SK-N-SH (cell line): ENCODE measurements at regions not wholly inside any gene's neighbourhood (a gene's known extent, or its start where the extent isn't known, plus 50 kb on each side); places are given as distances from the start of the nearest gene placed in this dataset.

Experiments
- CTCF ChIA-PET: fragments of 300-600, 350-600 bp; formaldehyde crosslinking; extraction: SDS; loops from one replicate; lab custom pipeline; 2021; lab: Yijun Ruan, JAX
- POLR2A ChIA-PET: fragments of 350-600 bp; sonication (Branson Sonifier 250); formaldehyde crosslinking; extraction: SDS; loops from one replicate; lab custom pipeline; 2020; ENCODE audit warnings: antibody characterized with exemption, inconsistent platforms; lab: Yijun Ruan, JAX
- DNase-seq: peaks from one replicate; pipeline ENCODE4 v3.0.0; 2012
- H2AFZ ChIP-seq: fragments of 200-600 bp; sonication (generic); 2 replicates; pipeline ENCODE4 v1.8.1; 2016; ENCODE audit warnings: antibody characterized with exemption, mild to moderate bottlenecking, low read depth
- H3F3A ChIP-seq: fragments of 200-600 bp; sonication (generic); replicated peaks from 2 replicates; pipeline ENCODE3; 2016; ENCODE audit warnings: antibody characterized with exemption, mild to moderate bottlenecking; ENCODE audit not compliant: insufficient read depth
- H3K27ac ChIP-seq, 2 experiments: fragments of 200-500 bp in 1 of 2; fragments of 200-600 bp in 1 of 2; sonication (Bioruptor generic) in 1 of 2; sonication (generic), shearing (Covaris generic) in 1 of 2; 2 replicates each; pipeline versions ENCODE4 v1.5.1 to v1.6.1; 2014 to 2016; ENCODE audit warnings: low read depth in 2 of 2, inconsistent platforms in 1 of 2, low read length in 1 of 2, mild to moderate bottlenecking in 1 of 2, mixed read lengths in 1 of 2
- H3K27me3 ChIP-seq: fragments of 200-600 bp; sonication (generic), shearing (Covaris generic); 2 replicates; pipeline ENCODE4 v1.6.1; 2016; ENCODE audit warnings: mixed run types; ENCODE audit not compliant: insufficient read depth
- H3K36me3 ChIP-seq, 2 experiments: fragments of 200-500 bp in 1 of 2; fragments of 200-600 bp in 1 of 2; sonication (Bioruptor generic) in 1 of 2; sonication (generic) in 1 of 2; replicated peaks in 1 of 2; 2 replicates each; pipeline versions ENCODE3 to v1.5.1; 2014 to 2016; ENCODE audit warnings: low read length in 1 of 2, mild to moderate bottlenecking in 1 of 2; ENCODE audit not compliant: insufficient read depth in 2 of 2, control insufficient read depth in 1 of 2
- H3K4me1 ChIP-seq, 2 experiments: fragments of 200-500 bp in 1 of 2; fragments of 200-600 bp in 1 of 2; sonication (Bioruptor generic) in 1 of 2; sonication (generic), shearing (Covaris generic) in 1 of 2; 2 replicates each; pipeline versions ENCODE4 v1.5.1 to v1.6.1; 2014 to 2016; ENCODE audit warnings: low read depth in 1 of 2, low read length in 1 of 2, mixed run types in 1 of 2; ENCODE audit not compliant: insufficient read depth in 2 of 2, control insufficient read depth in 1 of 2
- H3K4me2 ChIP-seq: fragments of 200-600 bp; sonication (generic), shearing (Covaris generic); 2 replicates; pipeline ENCODE4 v1.6.1; 2017; ENCODE audit warnings: mixed run types
- H3K4me3 ChIP-seq, 2 experiments: fragments of 200-500 bp in 1 of 2; fragments of 200-600 bp in 1 of 2; sonication (Bioruptor generic) in 1 of 2; sonication (generic), shearing (Covaris generic) in 1 of 2; 2 replicates each; pipeline versions ENCODE4 v1.5.1 to v1.8.1; 2014 to 2016; ENCODE audit warnings: low read depth in 2 of 2, inconsistent platforms in 1 of 2, low read length in 1 of 2, mild to moderate bottlenecking in 1 of 2, mixed read lengths in 1 of 2, moderate library complexity in 1 of 2
- H3K79me2 ChIP-seq: fragments of 200-600 bp; sonication (generic); 2 replicates; pipeline ENCODE4 v1.8.1; 2017; ENCODE audit warnings: mild to moderate bottlenecking; ENCODE audit not compliant: insufficient read depth
- H3K9ac ChIP-seq: fragments of 200-600 bp; sonication (generic); 2 replicates; pipeline ENCODE4 v1.6.1; 2017; ENCODE audit warnings: mixed run types
- H3K9me2 ChIP-seq: fragments of 200-600 bp; sonication (generic); 2 replicates; pipeline ENCODE4 v1.6.1; 2017; ENCODE audit warnings: mixed run types
- H3K9me3 ChIP-seq: fragments of 200-600 bp; sonication (generic); 2 replicates; pipeline ENCODE4 v1.6.1; 2017; ENCODE audit warnings: mixed run types, mild to moderate bottlenecking, moderate library complexity
- H4K20me1 ChIP-seq: fragments of 200-600 bp; sonication (generic); 2 replicates; pipeline ENCODE4 v1.6.1; 2017; ENCODE audit warnings: mild to moderate bottlenecking, mixed run types; ENCODE audit not compliant: insufficient read depth
- CHD2 ChIP-seq: fragments of 150-350 bp; IDR thresholded peaks from 2 replicates; pipeline ENCODE4 v1.6.1; 2018; ENCODE audit warnings: low read length; ENCODE audit not compliant: partially characterized antibody
- CTCF ChIP-seq: fragments of 200-600 bp; sonication (generic); IDR thresholded peaks from 2 replicates; pipeline ENCODE4 v1.6.1; 2017; ENCODE audit warnings: antibody characterized with exemption, mild to moderate bottlenecking, moderate library complexity
- EP300 ChIP-seq, 2 experiments: IDR thresholded peaks; 2 replicates each; pipeline versions ENCODE4 v1.4.0 to v1.6.1; 2012; ENCODE audit warnings: borderline replicate concordance in 1 of 2, low read depth in 1 of 2, low read length in 1 of 2
- EZH2phosphoT487 ChIP-seq: fragments of 200-600 bp; sonication (generic); IDR thresholded peaks from 2 replicates; pipeline ENCODE4 v1.6.1; 2017; ENCODE audit warnings: low read depth, mixed run types, mild to moderate bottlenecking, antibody characterized with exemption, moderate library complexity, borderline replicate concordance
- FOSL2 ChIP-seq: IDR thresholded peaks from 2 replicates; pipeline ENCODE4 v1.4.0; 2012; ENCODE audit warnings: low read depth, mild to moderate bottlenecking, moderate library complexity, borderline replicate concordance
- GATA2 ChIP-seq: sonication (generic); formaldehyde crosslinking; IDR thresholded peaks from 2 replicates; pipeline ENCODE4 v1.5.0; 2020; ENCODE audit warnings: mild to moderate bottlenecking, missing genetic modification reagents
- JUND ChIP-seq: IDR thresholded peaks from 2 replicates; pipeline ENCODE4 v1.4.0; 2012
- MAX ChIP-seq: IDR thresholded peaks from 2 replicates; pipeline ENCODE4 v1.4.0; 2012; ENCODE audit warnings: low read depth
- MEF2A ChIP-seq: IDR thresholded peaks from 2 replicates; pipeline ENCODE4 v1.4.0; 2012; ENCODE audit warnings: low read depth, borderline replicate concordance
- NFIC ChIP-seq: IDR thresholded peaks from 2 replicates; pipeline ENCODE4 v1.4.0; 2012; ENCODE audit warnings: borderline replicate concordance
- PBX3 ChIP-seq: IDR thresholded peaks from 2 replicates; pipeline ENCODE4; 2012
- POLR2AphosphoS5 ChIP-seq: IDR thresholded peaks from 2 replicates; pipeline ENCODE4 v1.6.1; 2012; ENCODE audit warnings: low read depth, low read length
- SMC3 ChIP-seq: IDR thresholded peaks from 2 replicates; pipeline ENCODE4 v1.6.1; 2012; ENCODE audit warnings: low read depth, low read length, improper control_type of control experiment
- TAF1 ChIP-seq: IDR thresholded peaks from 2 replicates; pipeline ENCODE4 v1.6.1; 2012; ENCODE audit warnings: low read depth, mild to moderate bottlenecking, low read length, moderate library complexity, borderline replicate concordance
- TCF12 ChIP-seq: IDR thresholded peaks from 2 replicates; pipeline ENCODE4 v1.4.0; 2012
- YY1 ChIP-seq: IDR thresholded peaks from 2 replicates; pipeline ENCODE4 v1.4.0; 2012; ENCODE audit warnings: low read depth, mild to moderate bottlenecking
- ZBTB33 ChIP-seq: IDR thresholded peaks from 2 replicates; pipeline ENCODE4 v1.4.0; 2012; ENCODE audit warnings: low read depth, borderline replicate concordance
- WGBS: methylation state at CpG from one replicate; pipeline ENCODE4 v1.1.6; 2017; ENCODE audit warnings: low lambda C conversion rate; 5-methylcytosine and 5-hydroxymethylcytosine counted together

- no peak overlapping the region for H3K9ac ChIP-seq
- no peaks in the 10 kb centered on the region for H3K27me3 ChIP-seq
- TF ChIP-seq EP300 (IDR thresholded peaks at IDR 0.05; ENCODE audit: borderline replicate concordance in 1 of 2, low read depth in 1 of 2, low read length in 1 of 2), result no peak
- no peak for TF ChIP-seq NFIC
- TF ChIP-seq TCF12, result no peak
- TF ChIP-seq MEF2A, result no peak
- TF ChIP-seq GATA2 (CRISPR knock-in tag), result no peak
- TF ChIP-seq TAF1, result no peak
- no peak for TF ChIP-seq YY1
- TF ChIP-seq POLR2AphosphoS5, result no peak
- TF ChIP-seq FOSL2, result no peak
- no peak for TF ChIP-seq MAX
- TF ChIP-seq EZH2phosphoT487, result no peak
- no peak for TF ChIP-seq ZBTB33
- no peak for TF ChIP-seq JUND
- TF ChIP-seq CTCF, result no peak
- no peak for TF ChIP-seq PBX3
- no peak for TF ChIP-seq CHD2
- no peak for TF ChIP-seq SMC3
- no peaks in the 10 kb centered on the region for H3K9me3 ChIP-seq
- POLR2A ChIA-PET, result no interaction called here
- no peaks in the 10 kb centered on the region for H4K20me1 ChIP-seq
- H3K36me3 ChIP-seq, result no peaks in the 10 kb centered on the region
- H3K4me3 ChIP-seq, result no peak overlapping the region
- H2AFZ ChIP-seq, result no peak overlapping the region
- no peaks in the 10 kb centered on the region for H3F3A ChIP-seq
- H3K27ac ChIP-seq, result no peak overlapping the region
- WGBS, result 11% methylated on average over 2 of the region's 2 CpGs
- no peaks in the 10 kb centered on the region for H3K79me2 ChIP-seq
- H3K4me1 ChIP-seq, result peaks cover 0 to 9% of the 10 kb centered on the region in 2 experiments; a peak in 1 of 4 replicates
- no peak for DNase-seq
- H3K4me2 ChIP-seq, result no peak overlapping the region
- no peaks in the 10 kb centered on the region for H3K9me2 ChIP-seq
- CTCF ChIA-PET, result no interaction called here
Measured at GRCh38 chr6:164133095-164133494, 718.6 kb downstream of the QKI start.
